GM12891 (cell line): ENCODE measurements at regions not wholly inside any gene's neighbourhood (a gene's known extent, or its start where the extent isn't known, plus 50 kb on each side); places are given as distances from the start of the nearest gene placed in this dataset.

ENCODE experiments used
- POLR2A ChIP-seq: IDR thresholded peaks from 2 replicates; pipeline ENCODE4 v1.6.1; 2011; ENCODE audit warnings: low read depth, low read length, control low read depth
- POLR2AphosphoS5 ChIP-seq: IDR thresholded peaks from 2 replicates; pipeline ENCODE4 v1.6.1; 2011; ENCODE audit warnings: low read depth, low read length, control low read depth
- SPI1 ChIP-seq: IDR thresholded peaks from 2 replicates; pipeline ENCODE4 v1.6.1; 2011; ENCODE audit warnings: low read depth, low read length, control low read depth
- TAF1 ChIP-seq: IDR thresholded peaks from 2 replicates; pipeline ENCODE4 v1.6.1; 2011; ENCODE audit warnings: low read depth, low read length, control low read depth

DNA sequence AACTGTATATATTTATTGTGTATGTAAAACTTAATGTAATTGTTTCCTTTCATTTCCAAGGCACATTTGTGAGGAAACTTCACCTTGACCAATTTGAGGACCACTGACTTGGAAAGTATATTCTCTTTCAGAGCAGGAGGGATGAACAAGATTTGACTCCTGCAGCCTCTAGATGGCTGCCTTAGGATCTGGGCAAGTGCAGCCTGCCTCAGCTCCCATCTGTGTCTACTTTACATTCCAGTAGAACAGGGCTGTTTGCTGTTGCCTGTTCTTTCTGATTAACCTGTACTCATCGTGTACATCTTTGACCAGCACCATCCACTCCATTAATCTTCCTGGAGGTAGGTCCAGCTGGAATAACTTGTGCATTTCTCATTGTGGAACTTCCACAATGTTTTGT, 312.8 kb downstream of the HLX start:
- TF ChIP-seq SPI1 (no peak), POLR2A (no peak), TAF1 (no peak), POLR2AphosphoS5 (no peak)
